Activated naive CD4-positive, alpha-beta T cell treated with anti-CD3 and anti-CD28 coated beads, Interleukin-2, amount 10 ng/mL, durations not matched to agents 7 days and 5 days (primary cell): ENCODE measurements at regions not wholly inside any gene's neighbourhood (a gene's known extent, or its start where the extent isn't known, plus 50 kb on each side); places are given as distances from the start of the nearest gene placed in this dataset.

Experiments used
- CTCF ChIA-PET: fragments of 350-600 bp; sonication (Branson Sonifier 250); formaldehyde crosslinking; loops from one replicate; lab custom pipeline; 2021; ENCODE audit warnings: antibody characterized with exemption; lab: Charles Lee
- DNase-seq: peaks from one replicate; pipeline ENCODE4 v3.0.0-alpha.2; 2020
- H3K27ac Mint-ChIP-seq: one replicate; pipeline ENCODE4 v1.8.0; 2021; ENCODE audit warnings: mild to moderate bottlenecking, moderate library complexity, mixed read lengths
- H3K27me3 Mint-ChIP-seq: one replicate; pipeline ENCODE4 v1.8.0; 2021; ENCODE audit warnings: mild to moderate bottlenecking, mixed read lengths
- H3K36me3 Mint-ChIP-seq: one replicate; pipeline ENCODE4 v1.8.0; 2021; ENCODE audit warnings: mixed read lengths
- H3K4me1 Mint-ChIP-seq: one replicate; pipeline ENCODE4 v1.8.0; 2021; ENCODE audit warnings: mixed read lengths
- H3K4me3 Mint-ChIP-seq: one replicate; pipeline ENCODE4 v1.8.0; 2021; ENCODE audit warnings: mild to moderate bottlenecking, moderate library complexity, mixed read lengths
- H3K9me3 Mint-ChIP-seq: one replicate; pipeline ENCODE4 v1.8.0; 2021; ENCODE audit warnings: mixed read lengths

- Mint-ChIP-seq H3K4me1 (no peaks in the 10 kb centered on the region), H3K27ac (no peak overlapping the region), H3K36me3 (no peaks in the 10 kb centered on the region), H3K4me3 (no peak overlapping the region), H3K9me3 (no peaks in the 10 kb centered on the region), H3K27me3 (peaks cover 4% of the 10 kb centered on the region)
- CTCF ChIA-PET, result interaction anchor here (1.3 kb wide), 1 partner anchor 9 kb away, joined by 4 read pairs; no protein-coding TSS in a partner anchor
- no peak for DNase-seq
Observed at GRCh38 chr12:46105735-46106134, 115.4 kb upstream of the SCAF11 start.

GRCh38 chr12:46103559-46104383, 113.4 kb upstream of the SCAF11 start:
- H3K36me3 Mint-ChIP-seq, result no peaks in the 10 kb centered on the region
- DNase-seq, result no peak
- H3K27me3 Mint-ChIP-seq, result peaks cover 4% of the 10 kb centered on the region
- H3K4me1 Mint-ChIP-seq, result no peaks in the 10 kb centered on the region
- CTCF ChIA-PET, result no interaction called here
- no peaks in the 10 kb centered on the region for H3K9me3 Mint-ChIP-seq
- no peak overlapping the region for H3K4me3 Mint-ChIP-seq
- no peak overlapping the region for H3K27ac Mint-ChIP-seq

- no peaks in the 10 kb centered on the region for H3K4me1 Mint-ChIP-seq
- peaks cover 2% of the 10 kb centered on the region for H3K27me3 Mint-ChIP-seq
- H3K9me3 Mint-ChIP-seq, result no peaks in the 10 kb centered on the region
- no peak overlapping the region for H3K4me3 Mint-ChIP-seq
- CTCF ChIA-PET, result interaction anchor here (1.0 kb wide), 1 partner anchor 23 kb away, joined by 3 read pairs; no protein-coding TSS in a partner anchor
- no peaks in the 10 kb centered on the region for H3K36me3 Mint-ChIP-seq
- no peak overlapping the region for H3K27ac Mint-ChIP-seq
- no peak for DNase-seq
Observed at GRCh38 chr12:46101485-46101869, 111.1 kb upstream of the SCAF11 start.

DNA sequence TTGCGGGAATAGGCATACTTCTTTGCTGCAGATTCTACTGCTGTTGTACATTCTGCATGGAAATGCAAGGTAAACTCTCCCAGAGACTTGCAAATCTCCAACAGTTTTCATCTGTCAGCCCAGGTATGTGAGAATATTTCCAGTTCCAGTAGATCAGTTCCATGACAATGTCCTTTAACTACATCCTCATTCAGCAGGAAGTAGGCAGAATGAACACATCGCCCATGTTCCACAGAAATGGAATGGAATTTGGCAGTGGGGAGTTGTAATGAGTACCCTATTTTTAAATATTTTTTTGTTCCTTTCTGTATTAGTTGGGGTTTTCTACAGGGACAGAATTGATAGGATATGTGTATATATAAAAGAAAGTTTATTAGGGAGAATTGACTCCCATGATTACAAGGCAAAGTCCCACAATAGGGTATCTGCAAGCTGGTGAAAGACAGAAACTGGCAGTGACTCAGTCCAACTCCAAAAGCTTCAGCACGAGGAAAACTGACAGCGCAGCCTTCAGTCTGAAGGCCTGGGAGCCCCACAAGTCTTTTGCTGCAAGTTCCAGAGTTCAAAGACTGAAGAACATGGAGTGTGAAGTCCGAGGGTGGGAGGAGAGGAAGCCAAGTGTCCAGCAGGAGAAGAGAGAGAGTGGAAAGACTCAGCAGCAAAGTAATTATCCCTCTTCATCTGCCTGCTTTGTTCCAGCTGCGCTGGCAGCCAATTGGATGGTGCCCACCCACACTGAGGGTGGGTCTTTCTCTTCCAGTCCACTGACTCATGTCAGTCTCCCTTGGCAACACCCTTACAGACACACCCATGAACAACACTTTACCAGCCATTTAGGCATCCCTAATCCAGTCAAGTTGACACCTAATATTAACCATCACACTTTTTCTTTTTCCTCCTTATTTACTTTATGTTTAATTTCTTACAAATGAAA, 110.4 kb upstream of the SCAF11 start:
- CTCF ChIA-PET, result no interaction called here
- H3K4me3 Mint-ChIP-seq, result no peak overlapping the region

GRCh38 chr12:46089414-46090162, 99.2 kb upstream of the SCAF11 start:
- CTCF ChIA-PET, result no interaction called here
- Mint-ChIP-seq H3K36me3 (no peaks in the 10 kb centered on the region), H3K4me3 (no peak overlapping the region), H3K27ac (no peak overlapping the region), H3K9me3 (peaks cover 18% of the 10 kb centered on the region), H3K27me3 (peaks cover 18% of the 10 kb centered on the region), H3K4me1 (no peaks in the 10 kb centered on the region)
- DNase-seq, result no peak

More for the DNA sequence above, 110.4 kb upstream of the SCAF11 start:
- H3K36me3 Mint-ChIP-seq, result no peaks in the 10 kb centered on the region
- H3K27me3 Mint-ChIP-seq, result no peaks in the 10 kb centered on the region
- no peaks in the 10 kb centered on the region for H3K4me1 Mint-ChIP-seq
- H3K9me3 Mint-ChIP-seq, result peaks cover 1% of the 10 kb centered on the region
- no peak for DNase-seq
- no peak overlapping the region for H3K27ac Mint-ChIP-seq

- Mint-ChIP-seq H3K4me1 (no peaks in the 10 kb centered on the region), H3K27ac (no peak overlapping the region), H3K27me3 (peaks cover 18% of the 10 kb centered on the region), H3K4me3 (no peak overlapping the region), H3K9me3 (peaks cover 22% of the 10 kb centered on the region), H3K36me3 (no peaks in the 10 kb centered on the region)
- CTCF ChIA-PET, result interaction anchor here (1.2 kb wide), 1 partner anchor 17 kb away, joined by 3 read pairs; no protein-coding TSS in a partner anchor
- no peak for DNase-seq
Observed at GRCh38 chr12:46087916-46088439, 97.6 kb upstream of the SCAF11 start.

GRCh38 chr12:46084666-46085631, 94.6 kb upstream of the SCAF11 start:
- Mint-ChIP-seq H3K4me1 (no peaks in the 10 kb centered on the region), H3K9me3 (peaks cover 15% of the 10 kb centered on the region), H3K27me3 (peaks cover 18% of the 10 kb centered on the region), H3K36me3 (no peaks in the 10 kb centered on the region), H3K4me3 (no peak overlapping the region), H3K27ac (no peak overlapping the region)
- no peak for DNase-seq
- CTCF ChIA-PET, result no interaction called here

GRCh38 chr12:46082490-46083200, 92.3 kb upstream of the SCAF11 start:
- no peak overlapping the region for H3K4me3 Mint-ChIP-seq

DNA sequence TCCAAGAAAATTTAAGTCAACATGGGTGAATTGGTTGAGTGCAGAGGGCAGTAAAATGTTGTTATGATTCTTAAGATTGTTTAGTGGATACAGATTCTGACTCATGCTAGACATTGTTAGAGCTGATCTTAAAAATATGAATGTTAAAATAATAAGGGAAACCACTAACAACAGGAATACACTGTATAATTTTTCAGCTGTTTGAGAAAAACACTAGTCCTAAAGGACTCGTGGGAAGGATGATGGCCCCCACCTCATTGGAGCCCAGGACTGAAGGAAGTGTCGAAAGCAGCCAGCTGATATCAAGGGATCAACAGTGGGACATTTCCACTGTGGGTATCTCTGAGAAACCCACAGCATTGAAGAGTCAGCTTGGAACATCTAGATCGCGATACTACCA, 82.9 kb upstream of the SCAF11 start:
- peaks cover 20% of the 10 kb centered on the region for H3K4me1 Mint-ChIP-seq
- H3K4me3 Mint-ChIP-seq, result no peak overlapping the region
- no peak for DNase-seq
- no peak overlapping the region for H3K27ac Mint-ChIP-seq
- H3K36me3 Mint-ChIP-seq, result no peaks in the 10 kb centered on the region
- CTCF ChIA-PET, result no interaction called here
- peaks cover 5% of the 10 kb centered on the region for H3K27me3 Mint-ChIP-seq
- H3K9me3 Mint-ChIP-seq, result peaks cover 4% of the 10 kb centered on the region

More at GRCh38 chr12:46082490-46083200, 92.3 kb upstream of the SCAF11 start:
- no peak for DNase-seq
- Mint-ChIP-seq H3K9me3 (peaks cover 26% of the 10 kb centered on the region), H3K27me3 (peaks cover 13% of the 10 kb centered on the region), H3K4me1 (no peaks in the 10 kb centered on the region), H3K36me3 (no peaks in the 10 kb centered on the region), H3K27ac (no peak overlapping the region)
- CTCF ChIA-PET, result interaction anchor here (0.6 to 1.8 kb wide), 4 partner anchors 10 to 897 kb away, joined by 3 to 4 read pairs (median 3); no protein-coding TSS in a partner anchor

- CTCF ChIA-PET, result interaction anchor here (1.0 to 2.2 kb wide), 13 partner anchors 10 to 952 kb away, joined by 3 to 11 read pairs (median 3); no protein-coding TSS in a partner anchor
- Mint-ChIP-seq H3K4me1 (peaks cover 20% of the 10 kb centered on the region), H3K27ac (no peak overlapping the region), H3K36me3 (no peaks in the 10 kb centered on the region), H3K9me3 (no peaks in the 10 kb centered on the region), H3K27me3 (no peaks in the 10 kb centered on the region), H3K4me3 (no peak overlapping the region)
- peak; percentile 70 for DNase-seq
Observed at GRCh38 chr12:46071769-46072624, 81.6 kb upstream of the SCAF11 start.

- Mint-ChIP-seq H3K36me3 (no peaks in the 10 kb centered on the region), H3K4me1 (peaks cover 20% of the 10 kb centered on the region), H3K27ac (no peak overlapping the region), H3K4me3 (no peak overlapping the region), H3K9me3 (no peaks in the 10 kb centered on the region), H3K27me3 (peaks cover 3% of the 10 kb centered on the region)
- CTCF ChIA-PET, result interaction anchor here (1.0 to 2.2 kb wide), 11 partner anchors 12 to 953 kb away, joined by 3 to 11 read pairs (median 3); no protein-coding TSS in a partner anchor
- no peak for DNase-seq
Observed at GRCh38 chr12:46071335-46071734, 81.0 kb upstream of the SCAF11 start.
